GM19397 (cell line): ENCODE measurements at regions not wholly inside any gene's neighbourhood (a gene's known extent, or its start where the extent isn't known, plus 50 kb on each side); places are given as distances from the start of the nearest gene placed in this dataset.

Source experiments
- ATAC-seq: cut with Tn5 transposase; IDR thresholded peaks from one replicate; pipeline ENCODE4 v1.9.1; 2021; ENCODE audit warnings: mild to moderate bottlenecking, moderate library complexity; ENCODE audit not compliant: unreplicated experiment

DNA sequence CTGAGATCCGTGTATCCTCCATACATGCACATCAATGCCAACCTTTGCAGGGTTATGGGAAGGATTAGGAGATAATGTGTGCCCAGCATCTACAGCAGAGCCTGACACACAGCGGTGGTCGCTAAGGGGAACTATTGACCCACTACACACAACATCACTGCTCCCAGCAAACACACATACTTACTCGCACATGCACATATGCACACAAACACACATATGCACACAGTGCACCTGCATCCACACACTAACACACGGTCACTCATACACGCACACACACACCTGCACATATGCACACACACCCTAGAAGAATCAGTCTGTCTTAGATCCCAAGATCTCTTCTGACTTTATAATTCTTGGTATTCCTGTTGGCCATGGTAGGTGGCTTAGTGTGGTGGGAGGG lies 118.3 kb downstream of the GYPC start:
- no peak for ATAC-seq

DNA sequence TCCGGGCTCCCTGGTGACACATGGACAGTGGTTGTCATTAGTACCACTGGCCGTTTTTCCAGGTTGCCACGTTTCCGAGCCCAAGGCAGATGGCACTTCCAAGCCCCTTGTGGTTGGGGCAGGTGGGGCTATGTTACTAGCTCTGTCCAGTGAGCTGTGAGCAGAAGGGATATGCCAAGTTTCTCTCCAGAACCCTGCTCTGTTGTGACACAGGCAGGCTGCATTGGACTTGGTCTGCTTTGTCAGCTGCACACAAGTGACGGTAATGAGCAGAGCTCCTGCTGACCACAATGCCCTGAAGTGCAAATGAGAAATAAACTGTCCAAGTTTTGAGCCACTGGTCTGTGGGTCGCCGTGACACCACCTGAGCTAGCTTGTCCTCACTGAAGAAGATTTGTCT lies 118.8 kb downstream of the GYPC start:
- no peak for ATAC-seq

DNA sequence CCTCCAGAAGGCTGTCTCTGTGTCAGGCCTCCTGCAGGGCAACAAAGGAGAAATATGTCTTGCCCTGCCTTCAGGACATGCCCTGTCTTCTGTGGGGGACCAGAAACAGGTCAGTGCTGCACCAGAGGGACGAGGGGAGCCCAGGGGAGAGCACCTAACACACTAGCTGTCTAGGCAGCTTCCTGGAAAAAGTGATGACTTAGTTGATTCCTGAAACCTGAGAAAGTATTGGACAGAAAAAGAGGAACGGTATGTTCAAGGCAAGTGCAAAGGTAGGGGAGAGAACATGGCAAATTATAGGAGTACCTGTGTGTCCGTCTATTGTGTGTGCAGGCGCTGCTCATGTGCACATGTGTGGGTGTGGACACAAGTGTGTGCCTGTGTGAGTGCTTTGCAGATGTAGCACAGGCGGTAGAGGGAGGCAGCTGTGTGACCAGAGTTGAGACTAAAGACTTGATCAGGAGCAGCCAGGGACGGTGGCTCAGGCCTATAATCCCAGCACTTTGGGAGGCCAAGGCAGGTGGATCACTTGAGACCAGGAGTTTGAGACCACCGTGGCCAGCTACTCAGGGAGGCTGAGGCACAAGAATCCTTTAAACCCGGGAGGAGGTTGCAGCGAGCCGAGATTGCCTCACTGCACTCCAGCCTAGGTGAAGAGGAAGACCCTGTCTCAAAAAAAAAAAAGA lies 119.5 kb downstream of the GYPC start:
- no peak for ATAC-seq

DNA sequence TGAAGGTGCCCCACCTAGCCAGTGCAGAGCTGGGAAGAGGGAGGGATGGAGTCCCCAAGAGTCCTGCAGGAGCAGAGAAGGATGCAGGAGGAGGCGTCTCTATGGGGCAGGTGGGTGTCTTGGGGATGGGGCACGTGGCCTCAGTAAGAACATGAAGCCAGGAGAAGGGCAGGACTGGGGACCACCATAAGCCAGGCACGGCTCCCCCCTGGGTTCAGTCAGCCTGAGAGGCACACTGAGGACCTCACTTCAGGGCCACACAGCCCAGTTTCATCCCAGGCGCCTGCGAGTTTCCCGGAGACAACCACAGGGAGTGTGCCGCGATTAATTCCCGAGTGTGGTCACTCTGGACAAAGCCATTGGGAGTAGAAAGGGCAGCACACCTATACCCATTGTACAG lies 120.3 kb downstream of the GYPC start:
- peak; percentile 3 for ATAC-seq

DNA sequence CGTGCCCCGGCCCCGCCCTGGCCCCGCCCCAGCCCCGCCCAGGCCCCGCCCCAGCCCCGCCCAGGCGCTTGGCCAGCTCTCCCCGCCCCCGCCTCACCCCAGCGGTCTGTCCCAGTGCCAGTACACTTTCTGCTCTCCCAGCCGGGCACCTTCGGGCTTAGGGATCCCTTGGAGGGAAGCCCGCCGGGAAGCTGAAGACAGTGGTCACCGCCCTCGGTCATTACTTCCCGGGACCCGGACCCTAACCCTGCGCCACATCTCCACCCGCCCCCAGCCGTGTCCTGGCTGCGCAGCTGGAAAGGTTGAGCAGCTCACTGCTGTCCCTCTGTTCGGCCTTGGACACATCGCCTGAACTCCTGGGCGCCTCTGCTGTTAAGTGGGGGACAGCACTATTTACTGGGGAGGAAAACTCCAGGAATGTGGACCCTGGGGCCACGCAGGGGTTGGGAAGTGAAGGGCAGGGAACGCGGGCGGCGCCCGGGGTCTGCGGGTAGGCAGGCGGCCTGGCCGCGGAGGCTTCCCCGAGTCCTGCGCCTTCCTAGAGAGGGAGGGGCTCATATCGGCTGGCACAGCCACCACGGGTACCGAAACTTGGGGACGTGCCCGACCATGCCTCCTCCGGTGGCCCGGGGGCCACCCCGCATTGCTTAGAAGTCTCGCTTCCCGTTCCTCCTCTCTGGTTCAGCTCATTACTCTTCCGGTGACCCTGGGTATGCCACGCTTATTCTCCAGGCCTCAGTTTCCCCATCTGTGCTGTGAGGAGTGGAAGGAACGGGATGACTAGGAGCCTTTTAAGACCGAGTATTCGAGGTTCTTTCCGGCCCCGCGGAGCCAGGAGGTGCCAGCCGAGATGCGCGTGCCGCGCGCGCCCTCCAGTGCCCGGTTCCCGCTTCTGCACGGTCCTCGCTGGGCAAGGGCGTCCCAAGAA lies 121.0 kb downstream of the GYPC start:
- ATAC-seq = peak; percentile 91

DNA sequence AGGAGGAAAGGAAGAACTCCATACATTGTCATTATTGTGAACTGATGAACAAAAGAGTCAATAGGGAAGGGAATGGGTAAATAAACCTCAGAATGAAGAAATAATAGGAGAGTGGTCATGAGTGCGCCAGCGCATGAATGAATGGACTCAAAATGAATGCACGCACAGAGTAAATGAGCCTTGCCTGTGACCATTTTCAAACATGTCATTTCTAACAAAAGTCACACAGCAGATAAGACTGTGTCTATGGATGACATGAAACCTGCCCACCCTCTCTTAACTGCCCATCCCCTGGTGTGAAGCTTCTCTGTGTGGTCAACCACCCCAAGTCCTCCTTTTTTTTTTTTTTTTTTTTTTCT lies 121.1 kb upstream of the TEX51 start:
- peak; percentile 7 for ATAC-seq

DNA sequence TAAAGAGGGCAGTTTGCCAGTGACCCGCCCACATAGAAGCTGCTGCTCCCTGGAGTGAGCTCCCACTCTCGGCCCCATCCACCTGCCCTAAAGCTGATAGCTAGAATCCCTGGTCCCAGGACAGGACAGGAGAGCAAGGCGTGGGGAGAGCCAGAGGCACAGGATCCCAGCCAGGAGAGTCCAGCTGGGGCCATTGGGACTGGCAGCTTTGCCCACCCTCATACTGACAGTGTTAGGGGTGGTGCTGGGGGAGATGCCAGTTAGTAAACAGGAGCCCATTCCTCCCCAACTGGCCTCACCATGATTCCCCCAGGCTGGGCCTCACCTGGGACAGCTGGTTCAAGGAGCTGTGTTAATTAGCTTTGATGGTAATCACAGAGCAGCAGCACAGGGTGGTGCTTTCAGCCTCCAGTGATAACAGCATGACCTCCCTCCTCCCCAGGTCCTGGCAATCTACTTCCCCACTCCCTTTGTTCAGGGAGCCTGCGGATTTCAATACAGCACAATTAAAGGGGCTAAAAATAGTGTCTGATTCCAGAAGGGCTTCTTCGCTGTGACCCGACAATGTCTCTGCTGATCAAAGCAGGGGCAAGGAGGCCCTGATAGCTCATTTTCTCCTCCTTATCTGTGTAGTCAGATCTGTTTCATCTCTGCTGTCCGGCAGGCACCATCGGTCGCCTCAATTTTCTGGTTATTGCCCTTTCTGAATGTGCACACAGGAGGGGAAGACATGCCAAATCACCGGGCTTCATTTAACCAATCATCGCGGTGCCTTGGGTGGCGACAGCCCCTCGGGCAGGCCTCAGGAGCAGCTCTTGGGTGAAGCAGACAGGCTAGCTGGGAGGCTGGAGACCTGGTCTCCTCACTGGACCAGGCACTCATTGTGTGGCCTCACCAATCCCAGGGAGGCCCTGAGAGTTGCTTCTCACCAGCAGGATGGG lies 119.9 kb upstream of the TEX51 start:
- ATAC-seq = no peak

DNA sequence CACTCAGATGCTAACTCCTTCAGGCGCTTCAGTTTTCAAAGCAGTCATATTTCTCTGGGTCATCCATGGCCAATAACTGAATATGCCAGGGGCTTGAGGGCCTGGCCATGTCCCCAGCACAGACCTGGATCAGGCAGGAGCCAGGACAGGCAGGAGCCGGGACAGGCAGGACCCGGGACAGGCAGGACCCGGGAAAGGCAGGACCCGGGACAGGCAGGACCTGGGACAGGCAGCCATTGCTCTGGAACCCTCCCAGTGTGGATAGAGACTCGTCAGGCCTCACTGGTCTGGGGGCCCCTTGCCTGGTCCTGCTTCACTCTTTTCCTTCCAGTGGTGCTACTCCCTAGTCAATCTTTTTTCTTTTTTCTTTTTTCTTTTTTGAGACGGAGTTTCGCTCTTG lies 117.5 kb upstream of the TEX51 start:
- no peak for ATAC-seq

DNA sequence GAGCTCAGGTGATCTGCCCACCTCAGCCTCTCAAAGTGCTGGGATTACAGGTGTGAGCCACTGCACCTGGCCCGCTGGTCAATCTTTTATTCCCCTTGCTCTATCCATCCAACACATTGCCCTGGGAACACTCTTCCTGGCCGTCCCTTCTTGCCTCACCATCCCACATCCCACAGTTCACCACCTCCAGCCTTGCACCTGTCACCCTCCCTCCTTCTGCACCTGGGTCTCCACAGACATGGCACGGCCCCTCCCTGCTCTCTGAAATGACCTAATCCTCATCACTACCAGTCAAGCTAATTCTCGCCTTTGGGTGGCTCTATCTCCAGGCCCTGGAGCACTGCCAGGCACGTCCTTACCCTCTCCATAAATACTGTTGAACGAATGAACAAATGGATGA lies 116.9 kb upstream of the TEX51 start:
- ATAC-seq = no peak

DNA sequence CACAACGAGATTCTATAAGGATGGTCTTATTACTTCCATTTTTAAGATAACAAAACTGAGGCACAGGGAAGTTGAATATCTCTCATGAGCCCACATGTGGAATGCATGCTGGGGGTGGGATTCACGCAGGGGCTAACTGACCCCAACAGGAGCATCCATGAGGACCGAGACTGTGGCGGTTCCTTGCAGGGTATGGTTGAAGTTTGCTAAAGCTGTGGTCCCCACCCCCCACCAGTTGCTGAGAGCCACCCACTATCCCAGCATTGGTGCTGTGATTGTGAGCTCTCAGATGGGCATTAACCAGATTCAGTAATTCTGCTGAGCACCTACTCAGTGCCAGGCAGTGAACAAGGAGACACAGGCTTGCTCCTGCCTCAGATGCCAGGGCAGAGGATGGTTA lies 116.0 kb upstream of the TEX51 start:
- ATAC-seq = no peak

DNA sequence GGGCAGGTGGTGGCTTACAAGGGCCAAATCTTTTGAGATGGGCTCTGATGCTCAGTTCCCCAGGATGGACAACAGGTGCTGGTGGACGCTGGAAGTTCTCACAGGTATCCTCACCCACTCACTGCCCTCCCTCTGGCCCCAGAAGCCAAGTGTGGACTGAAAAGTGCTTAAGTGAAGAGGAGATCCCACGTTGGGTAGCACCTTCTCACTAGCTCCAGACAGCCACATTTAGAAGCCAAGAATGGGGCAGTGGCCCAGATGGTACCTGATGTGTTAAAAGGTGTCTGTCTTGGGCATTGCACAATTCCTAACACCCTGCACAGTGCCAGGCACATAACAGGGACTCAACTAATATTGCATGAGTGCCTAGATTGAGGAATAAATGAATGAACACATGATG lies 115.3 kb upstream of the TEX51 start:
- ATAC-seq = no peak

DNA sequence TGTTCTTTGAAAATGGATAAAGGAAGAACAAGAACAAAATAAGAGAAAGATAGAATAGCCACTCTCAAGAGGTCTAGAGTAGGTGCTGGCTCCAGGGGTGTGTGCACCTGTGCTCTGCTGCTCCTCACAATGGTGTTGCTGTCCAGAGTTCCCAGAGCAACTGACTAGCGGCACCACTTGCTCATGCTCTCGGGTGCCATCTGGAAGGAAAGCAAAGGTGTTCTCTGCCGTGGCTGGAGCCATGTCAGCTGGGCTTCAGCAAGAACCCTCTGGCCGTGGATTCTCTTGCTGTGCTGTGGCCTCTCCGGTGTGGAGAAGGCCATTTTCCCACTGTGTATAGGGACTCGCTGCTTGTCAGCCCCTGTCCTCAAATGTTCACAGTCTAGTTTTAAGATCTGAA lies 114.6 kb upstream of the TEX51 start:
- no peak for ATAC-seq

DNA sequence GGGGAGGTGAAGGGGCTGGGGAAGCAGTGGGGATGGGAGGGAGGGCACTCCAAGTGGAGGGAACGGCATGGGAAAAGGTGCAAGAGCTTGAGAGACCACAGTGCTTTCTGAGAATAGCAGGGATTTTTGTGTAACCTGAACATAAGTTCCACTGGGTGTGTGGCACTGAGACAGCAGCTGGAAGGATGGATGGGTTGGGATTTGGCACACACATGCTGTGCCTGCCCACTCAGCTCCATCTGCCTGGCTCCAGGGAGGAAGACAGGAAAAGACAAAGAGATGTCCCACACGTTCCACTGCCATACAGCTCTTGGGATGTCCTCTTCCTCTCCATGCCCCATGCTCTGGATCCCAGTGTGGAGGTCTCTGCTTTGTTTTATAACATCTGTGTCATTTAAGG lies 114.1 kb upstream of the TEX51 start:
- ATAC-seq = no peak

DNA sequence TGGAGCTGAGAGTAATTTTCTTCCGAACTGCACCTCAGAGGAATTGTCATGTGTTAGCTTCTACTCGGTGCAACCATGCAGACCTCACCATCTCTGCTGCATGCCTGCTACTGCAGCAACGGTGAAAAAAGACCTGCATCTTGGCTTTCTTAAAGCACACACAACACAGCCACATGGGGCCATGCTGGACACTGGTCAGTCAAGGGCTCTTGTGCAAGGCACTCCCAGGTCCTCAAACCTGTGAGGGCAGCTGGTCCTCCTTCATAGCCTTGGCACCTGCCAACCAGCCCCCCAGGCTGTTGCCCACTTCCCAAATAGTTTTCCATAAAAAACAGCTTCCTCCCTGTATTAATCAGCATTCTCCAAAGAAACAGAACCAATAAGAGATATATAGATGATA lies 113.5 kb upstream of the TEX51 start:
- ATAC-seq = no peak

DNA sequence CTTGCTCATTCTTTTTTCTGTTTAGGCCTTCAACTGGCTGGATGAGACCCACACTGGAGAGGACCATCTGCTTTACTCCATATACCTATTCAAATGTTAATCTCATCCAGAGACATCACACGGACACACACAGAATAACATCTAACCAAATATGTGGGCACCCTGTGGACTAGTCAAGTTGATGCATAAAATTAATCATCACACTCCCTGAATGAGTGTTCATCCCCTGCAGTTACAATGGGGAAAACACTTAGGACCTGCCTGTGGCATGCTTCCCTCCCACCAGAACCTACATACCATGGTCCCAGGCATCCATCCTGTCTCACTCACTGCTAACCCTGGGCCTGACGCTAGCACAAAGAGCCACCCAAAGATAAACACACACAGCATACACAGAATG lies 112.8 kb upstream of the TEX51 start:
- ATAC-seq = no peak

DNA sequence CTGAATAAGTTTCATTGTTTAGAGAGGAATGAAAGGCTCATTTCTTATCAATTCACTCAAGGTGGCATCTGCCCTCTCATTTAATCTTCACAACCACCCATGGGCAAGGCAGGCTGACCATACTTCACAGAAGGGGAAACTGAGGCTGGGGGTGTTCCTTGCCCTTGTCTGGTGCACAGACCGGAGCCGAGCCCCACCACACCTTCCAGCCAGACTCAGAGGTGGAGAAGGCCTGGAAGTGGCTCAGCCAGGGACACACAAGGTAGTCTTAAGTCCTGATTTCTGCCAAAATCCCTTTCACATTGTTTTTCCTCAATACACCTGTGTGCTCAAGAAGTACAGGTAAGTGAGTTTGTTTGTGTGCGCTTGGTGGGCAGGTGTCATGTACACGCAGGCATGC lies 111.9 kb upstream of the TEX51 start:
- ATAC-seq = no peak

DNA sequence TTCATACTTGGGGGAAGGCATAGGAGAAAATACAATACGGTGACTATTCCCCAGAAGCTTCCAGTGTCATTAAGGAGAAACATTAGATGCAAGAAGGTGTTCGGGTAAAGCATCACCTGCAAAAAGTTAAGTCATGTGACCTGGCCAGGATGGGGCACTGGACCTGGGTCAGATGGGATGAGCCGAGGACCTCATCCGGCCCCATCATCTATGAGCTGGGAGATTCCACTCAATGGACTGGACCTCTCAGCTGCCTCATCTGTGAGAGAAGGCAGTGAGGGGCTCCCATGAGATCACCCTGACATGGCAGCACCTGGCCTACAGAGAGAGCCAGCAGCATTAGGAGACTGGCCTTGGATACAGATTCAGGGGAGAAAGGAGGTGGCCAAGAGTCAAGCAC lies 111.4 kb upstream of the TEX51 start:
- no peak for ATAC-seq

DNA sequence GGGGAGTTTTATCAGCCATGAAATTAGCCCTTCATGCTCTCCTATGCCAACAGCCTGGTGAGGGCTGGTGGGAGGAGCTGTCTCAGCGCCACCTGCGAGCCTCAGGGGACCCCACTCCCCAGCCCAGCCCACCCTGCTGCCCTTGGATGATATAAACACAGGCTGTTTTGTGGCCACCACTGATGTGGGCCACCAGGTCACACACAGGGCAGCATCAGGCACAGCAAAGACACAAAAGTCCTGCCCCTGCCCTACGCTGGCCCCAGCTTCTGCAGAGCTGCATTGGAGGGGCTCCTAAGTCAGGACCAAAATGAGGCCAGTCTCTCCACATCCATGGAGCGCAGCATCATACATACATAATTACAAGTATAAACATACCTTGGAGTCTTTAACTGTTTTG lies 110.6 kb upstream of the TEX51 start:
- ATAC-seq = no peak

DNA sequence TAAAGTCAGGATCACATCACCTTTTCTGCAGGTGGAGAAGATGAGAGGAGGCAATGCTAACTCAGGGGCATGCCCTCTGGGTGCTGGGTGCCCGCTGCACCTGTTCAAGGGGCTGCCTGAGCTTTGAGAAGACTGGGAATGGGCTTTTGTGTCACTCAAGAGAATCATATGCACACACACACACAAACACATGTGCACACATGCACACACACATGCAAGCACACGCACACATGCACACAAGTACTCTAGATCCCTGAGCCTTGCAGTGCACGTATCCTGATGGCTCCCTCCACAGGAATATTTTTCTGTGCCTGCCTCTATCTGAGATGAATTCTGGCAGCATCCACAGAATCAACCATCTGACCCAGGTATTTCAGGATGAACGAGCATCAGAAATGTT lies 110.0 kb upstream of the TEX51 start:
- ATAC-seq = no peak

DNA sequence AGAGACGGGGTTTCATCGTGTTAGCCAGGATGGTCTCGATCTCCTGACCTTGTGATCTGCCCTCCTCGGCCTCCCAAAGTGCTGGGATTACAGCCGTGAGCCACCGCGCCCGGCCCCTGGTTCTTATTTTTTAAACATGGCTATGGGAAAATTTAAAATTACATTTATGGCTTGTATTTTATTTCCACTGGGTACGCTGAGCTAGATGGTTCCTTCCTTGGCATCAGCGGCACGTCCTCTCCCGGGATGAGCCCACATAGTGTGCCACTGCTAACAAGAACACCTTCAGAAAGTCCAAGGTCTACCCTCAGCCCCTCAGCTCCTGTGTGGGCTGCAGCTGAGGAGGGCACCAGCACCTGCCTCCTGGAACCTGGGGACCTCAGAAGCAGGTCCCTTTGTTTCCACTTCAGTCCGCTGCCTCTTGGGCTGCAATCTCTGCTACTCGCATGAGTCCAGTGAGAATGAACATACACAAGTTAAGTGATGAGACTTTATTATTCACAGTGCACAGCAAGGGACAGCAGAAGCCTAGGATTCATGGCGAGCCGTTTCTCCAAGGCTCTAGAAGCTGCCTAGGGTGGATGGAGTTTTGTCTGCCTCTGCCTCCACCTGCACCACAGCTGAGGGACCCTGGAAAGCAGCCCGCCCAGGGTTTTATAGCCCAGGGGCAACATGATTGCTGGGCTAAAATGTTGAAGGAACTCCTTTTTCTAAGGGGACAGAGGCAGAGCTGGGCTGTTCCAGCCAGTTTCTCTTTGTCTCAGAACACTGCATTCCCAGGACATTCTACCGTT lies 107.5 kb upstream of the TEX51 start:
- no peak for ATAC-seq

DNA sequence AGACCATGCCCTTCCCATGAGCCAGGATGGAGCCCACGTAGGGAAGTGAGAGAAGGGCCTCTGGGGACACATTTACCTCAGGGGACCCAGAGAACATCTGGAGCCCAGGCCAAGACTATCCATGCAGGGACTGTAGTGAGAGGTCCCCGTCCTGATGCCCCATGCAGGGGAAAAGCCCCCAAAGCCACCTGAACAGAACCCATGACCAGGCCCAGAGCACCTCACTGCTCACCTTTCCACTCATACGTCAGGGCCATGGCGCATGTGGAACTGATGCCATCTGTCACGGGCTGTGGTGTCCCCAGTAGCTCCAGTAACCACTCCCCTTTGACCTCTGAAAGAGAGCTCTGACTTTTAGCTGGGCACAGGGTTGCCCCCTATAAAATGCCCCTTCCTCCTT lies 106.5 kb upstream of the TEX51 start:
- no peak for ATAC-seq
